NCI-H1417 treated with DMSO at 0.1 percent for 48 hours (cell line): ENCODE measurements at regions not wholly inside any gene's neighbourhood (a gene's known extent, or its start where the extent isn't known, plus 50 kb on each side); places are given as distances from the start of the nearest gene placed in this dataset.
"Not testable (repeated sequence)": the region's sequence is repeated elsewhere in the genome, so short reads cannot be mapped to it uniquely, and the experiment has no call there.

ENCODE experiments used
- DNase-seq: peaks from one replicate; lab custom pipeline; 2025; lab: John Stamatoyannopoulos, UW

DNA sequence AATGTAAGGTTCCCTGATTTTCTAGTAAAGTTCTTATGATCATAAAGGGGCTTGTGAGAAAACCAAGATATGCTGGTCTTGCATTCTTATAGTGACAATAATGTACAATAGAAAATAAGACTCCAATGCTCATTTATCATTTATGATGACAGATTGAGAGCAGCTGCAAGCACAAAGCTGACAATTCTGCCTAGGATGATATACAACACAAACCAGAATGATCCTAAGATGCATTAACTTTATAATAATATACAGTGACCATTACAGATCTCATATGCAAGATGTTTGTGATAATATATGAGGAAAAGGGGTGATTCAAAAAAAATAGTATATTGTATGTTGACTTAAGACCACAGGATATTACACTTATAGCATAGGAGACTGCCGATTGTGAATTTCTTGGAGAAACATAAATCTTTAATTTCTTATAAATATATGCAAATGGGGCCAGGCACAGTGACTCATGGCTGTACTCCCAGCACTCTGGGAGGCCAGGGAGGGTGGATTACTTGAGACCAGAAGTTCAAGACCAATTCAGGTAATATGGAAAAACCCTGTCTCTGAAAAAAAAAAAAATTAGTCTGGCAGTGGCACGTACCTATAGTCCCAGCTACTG lies 387.0 kb downstream of the ZBBX start:
- no peak for DNase-seq

DNA sequence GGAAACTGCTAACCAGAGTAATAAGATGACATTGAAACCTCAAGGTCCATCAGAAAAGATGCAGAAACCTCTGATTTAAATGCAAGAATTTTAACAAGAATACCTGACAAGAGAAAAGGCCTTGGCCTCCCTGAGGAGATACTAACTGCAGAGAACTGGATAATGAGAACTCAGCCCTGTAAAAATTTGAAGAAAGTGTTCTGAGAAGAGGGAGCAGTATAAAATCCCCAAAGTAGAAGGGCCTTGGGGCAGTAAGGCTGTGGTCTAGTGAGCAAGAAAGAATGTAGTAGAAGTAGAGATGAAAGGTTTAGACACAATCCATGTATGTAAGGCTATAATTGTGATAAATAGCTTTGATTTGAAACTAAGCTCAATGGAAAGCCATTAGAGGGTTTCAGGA lies 394.1 kb downstream of the ZBBX start:
- no peak for DNase-seq

DNA sequence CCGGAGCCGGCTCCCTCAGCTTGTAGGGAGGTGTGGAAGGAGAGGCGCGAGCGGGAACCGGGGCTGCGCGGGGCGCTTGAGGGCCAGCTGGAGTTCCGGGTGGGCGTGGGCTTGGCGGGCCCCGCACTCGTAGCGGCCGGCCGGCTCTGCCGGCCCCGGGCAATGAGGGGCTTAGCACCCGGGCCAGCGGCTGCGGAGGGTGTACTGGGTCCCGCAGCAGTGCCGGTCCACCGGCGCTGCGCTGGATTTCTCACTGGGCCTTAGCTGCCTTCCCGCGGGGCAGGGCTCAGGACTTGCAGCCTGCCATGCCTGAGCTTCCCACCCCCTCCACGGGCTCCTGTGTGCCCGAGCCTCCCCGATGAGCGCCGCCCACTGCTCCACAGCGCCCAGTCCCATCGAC lies 404.3 kb downstream of the ZBBX start:
- DNase-seq = not testable (repeated sequence)

DNA sequence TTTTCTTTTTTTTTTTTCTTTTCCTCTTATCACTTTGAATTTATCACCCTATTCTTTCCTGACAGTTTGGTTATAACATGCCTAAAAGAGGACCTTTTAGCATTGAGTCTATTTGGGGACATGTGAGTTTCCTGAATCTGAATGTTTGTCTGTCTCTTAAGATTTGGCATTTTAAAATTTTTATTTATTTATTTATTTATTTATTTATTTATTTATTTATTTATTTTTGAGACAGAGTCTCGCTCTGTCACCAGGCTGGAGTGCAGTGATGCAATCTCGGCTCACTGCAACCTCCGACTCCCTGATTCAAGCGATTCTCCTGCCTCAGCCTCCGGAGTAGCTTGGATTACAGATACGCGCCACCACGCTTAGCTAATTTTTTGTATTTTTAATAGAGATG lies 412.4 kb downstream of the ZBBX start:
- not testable (repeated sequence) for DNase-seq

DNA sequence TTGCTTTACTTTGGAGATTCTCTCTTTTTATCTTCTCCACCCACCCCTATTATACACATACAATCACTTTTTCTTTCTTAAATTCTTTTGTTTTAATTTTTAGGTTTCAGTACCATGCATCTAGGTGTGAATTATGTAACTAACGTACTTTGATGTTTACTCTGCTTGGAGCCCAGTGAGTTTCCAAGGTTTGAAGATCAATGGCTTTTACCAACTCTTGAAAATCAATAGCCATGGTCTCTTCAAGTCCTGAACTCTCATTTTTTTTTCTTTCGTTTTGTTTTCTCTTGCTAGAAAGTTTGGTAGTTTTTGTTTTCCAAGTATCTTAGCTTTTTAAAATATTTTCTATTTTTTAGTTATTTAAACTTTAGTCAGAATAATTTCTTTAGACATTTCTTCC lies 417.2 kb downstream of the ZBBX start:
- no peak for DNase-seq

DNA sequence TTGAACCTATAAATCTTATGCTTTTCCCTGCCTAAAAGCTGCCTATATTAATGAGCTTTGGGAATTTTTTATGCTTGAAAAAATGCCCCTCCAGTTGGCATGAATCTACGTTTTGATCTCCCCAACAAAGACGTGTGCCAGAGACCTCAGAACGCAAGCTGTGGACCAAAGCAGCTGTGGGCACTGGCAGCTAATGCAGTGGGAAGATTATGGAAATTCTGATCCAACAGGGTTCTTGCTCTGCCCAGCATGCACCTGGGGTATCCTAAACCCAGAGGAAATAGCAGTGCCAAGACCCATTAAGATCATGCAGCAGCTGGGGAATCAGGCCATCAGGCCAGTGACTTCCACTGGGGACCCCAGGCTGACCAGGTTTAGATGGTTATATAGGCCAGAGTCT lies 423.0 kb downstream of the ZBBX start:
- DNase-seq = no peak

DNA sequence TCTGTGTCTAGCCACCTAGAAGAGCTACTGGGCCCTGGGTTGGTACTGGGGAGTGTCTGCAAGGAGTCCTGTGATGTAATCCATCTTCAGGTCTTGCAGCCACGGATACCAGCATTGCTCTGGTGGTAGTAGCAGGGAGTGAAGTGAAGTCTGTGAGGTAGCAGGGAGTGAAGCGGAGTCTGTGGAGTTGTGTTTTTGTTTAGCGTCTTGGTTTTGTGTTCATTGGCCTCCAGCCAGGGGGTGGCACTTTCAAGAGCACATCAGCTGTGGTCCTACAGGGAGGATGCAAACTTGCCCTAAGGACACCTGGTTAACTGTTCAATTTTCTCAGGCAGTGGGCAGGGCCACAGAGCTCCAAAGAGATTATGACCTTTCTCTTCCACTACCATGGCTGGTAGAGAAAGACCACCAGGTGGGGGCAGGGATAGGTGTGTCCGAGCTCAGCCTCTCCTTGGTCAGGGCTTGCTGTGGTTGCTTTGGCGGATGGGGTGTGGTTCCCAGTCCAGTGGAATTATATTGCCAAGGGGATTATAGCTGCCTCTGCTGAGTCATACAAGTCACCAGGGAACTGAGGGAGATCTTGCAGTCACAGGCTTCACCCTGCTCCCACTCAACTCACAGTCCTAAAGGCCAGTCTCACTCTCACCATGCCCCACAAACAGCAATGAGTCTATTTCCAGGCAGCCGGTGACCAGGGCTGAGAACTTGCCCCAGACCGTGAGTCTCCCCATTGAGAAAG lies 424.7 kb downstream of the ZBBX start:
- DNase-seq = no peak

DNA sequence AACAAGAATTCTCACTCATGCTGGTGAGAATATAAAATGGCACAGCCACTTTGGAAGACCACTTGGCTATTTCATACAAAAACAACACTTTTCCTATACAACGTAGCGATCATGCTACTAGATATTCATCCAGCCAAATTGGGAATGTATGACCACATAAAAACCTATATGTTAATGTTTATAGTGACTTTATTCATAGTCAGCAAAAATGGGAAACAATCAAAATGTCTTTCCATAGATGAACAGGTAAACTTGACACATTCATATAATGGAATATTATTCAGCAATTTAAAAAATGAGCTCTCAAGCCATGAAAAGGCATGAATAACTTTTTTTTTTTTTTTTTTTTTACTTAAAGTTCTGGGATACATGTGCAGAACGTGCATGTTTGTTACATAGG lies 445.2 kb downstream of the ZBBX start:
- no peak for DNase-seq

DNA sequence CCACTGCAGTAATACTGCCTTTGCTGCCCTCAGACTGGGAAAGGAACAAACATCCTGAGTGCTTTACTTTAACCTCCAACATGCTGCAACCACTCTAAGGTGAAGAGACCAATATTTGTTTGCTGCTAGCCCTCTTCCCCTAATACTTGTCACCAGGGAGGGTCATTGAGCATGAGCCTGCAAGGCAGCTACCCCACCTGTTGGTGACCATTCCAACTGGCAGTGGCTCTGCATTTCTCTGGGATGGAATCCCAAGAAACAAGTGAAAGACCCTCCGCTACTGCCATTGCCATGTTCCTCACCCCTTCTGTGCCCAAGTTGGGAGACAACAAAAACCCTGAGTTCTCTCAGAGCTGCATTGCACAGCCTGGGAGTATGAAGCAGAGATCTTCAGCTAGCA lies 462.7 kb downstream of the ZBBX start:
- DNase-seq = no peak

DNA sequence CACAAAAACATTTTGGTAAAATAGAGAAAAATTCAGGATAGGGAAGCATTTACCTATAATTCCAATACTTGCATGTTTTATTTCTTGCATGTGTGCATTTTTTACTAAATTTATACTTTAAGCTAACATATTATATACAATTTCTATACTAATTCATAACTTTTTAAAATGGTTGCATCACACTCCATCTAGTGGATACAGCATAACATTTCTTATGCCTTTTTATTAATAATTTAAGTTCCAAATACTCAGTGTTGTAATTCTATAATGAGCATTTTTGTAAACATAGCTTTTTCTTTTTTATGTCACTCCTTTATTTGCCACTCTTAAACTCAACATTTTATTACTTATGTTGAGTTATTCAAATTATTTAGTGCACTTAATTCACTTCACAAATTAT lies 477.7 kb downstream of the ZBBX start:
- DNase-seq = no peak

DNA sequence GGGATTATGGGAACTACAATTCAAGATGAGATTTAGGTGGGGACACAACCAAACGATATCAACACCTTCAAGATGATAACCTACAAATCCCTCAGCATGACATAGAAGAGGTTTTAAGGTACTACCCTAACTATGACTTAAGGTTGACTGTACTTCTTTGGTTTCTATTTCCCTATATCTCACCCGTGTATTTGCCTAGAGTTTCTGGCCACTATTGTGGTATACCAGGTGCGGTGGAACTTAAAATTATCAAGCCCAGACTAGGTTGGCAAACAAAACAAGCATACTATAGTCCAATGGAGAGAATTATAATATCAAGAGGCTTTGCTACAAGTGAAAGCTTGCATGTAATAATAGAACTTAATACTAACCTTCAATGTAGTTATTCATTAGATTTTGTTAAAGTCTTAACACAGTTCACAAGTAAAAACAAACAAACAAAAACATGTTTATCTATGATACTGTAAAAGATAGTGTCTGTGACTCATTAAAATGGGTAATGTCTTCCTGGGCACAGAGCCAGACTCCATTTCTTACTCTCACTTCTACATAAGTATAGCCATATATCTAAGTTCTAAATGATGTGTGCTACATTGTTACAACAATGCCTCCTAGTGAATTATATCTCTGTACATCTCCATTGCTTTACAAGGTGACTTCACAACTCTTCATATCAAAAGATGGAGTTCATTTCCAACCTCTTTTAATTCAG lies 479.1 kb downstream of the ZBBX start:
- no peak for DNase-seq

DNA sequence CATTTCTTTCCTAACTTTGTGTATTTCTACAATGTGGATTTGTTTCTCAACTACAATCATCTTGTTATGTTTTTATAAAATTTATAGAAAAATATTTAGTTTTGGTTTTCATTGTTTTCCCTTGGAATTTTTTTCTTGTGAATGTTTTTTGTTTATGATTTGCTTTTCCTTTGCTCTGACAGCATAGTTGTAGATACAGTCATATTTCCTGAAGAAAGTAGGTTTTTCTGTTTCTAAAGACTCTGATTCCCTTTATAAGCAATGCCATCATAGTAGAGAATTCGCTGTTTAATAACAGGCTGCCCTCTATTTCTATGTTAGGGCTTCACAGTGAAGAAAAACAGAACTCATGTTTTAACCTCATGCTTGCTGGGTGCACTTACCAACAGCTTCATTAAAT lies 482.3 kb downstream of the ZBBX start:
- no peak for DNase-seq

DNA sequence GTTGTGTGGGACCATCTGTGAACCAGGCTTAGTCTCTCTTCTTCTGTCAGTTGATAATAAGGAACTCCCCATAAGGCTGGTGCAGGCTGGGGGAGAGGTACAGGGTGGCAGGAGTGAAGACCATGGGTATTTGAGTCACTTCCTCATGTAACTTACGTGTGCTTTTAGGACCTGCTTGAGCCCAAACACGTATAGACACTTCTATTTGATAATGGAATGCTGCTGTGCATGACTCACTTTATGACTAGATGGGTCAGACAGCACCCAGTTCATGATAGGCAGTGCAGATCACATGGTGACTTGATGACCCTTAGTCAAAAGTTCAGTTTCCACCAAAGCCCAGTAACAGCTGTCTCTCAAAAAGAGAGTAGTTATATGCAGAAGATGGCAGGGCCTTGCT lies 490.9 kb downstream of the ZBBX start:
- no peak for DNase-seq

DNA sequence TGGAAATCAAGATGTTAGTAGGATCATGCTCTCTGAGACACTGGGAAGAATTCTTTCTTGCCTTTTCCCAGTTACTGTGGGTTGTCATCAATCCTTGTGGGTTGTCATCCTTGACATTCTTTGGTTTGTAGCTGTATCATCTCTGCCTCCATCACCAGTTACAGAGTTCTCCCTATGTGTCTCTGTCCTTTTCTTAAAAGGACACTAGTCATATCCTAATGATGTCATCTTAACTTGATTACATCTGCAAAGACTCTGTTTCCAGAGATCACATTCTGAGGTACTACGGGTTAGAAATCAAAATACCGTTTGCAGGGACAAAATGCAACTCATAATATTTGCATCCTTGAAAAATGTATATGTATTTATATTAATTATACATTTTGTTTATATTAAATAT lies 500.4 kb downstream of the ZBBX start:
- no peak for DNase-seq

DNA sequence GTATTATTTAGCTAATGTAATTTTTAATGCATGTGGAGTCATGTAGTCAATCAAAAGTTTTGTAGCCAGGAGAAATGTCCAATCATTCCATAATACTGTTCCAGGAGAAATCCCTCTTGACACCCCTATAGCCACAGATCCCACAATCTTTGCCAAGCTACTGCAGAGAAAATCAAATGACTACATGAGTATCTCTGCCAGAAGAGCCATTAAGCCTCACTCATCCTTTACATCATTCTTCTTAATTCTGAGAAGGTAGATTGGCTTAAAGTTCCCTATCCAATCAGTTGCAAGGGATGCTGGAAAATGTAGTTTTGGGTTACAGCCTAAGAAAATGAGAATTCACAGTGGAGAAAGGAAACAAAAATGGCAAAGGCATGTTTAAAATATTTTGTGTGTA lies 502.1 kb downstream of the ZBBX start:
- DNase-seq = no peak

DNA sequence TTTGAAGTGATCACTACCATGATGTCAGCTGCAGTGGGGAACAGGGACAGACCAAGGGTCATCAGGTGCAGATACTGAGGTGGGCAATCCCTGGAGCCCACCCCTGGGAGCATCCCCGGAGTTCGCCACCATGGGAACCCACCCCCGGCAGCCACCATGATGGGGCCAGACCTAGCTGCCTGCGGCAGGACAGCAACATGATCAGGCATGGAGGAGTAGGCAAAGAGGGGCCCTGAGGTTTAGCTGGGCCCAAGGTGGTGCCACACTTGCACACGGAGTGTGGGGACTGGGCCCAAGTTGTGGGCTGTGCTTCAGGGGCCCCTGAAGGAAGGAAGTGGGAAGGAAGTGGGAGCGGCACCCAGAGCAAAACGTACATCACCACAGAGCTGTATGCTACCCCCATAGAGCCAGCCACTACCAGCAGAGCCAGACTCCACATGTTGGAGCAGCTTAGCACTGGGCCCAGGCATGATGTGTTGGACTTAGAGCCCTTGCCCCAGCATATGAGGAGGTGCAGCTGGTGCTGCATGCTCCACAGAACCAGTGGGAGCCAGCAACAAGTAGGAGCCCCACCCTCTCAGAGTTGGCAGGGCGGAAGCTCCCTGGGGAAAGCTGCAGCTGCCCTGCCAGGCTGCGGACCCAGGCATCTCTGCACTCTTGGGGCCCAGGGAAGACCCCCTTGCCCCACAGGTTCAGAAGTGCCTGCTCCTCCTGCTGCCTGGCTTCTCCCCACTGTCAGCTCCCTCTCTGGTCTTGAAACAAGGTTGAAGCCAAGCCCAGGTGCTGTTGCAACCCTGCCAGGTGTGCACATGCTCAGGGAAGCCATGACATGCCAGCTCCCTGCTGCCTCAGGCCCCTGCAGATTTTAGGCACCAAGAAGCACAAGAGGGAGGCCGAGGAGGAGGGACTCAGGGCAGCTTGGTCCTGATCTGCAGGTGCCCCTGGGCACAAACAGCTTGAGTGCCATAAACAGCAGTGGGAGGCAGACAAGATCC lies 515.3 kb downstream of the ZBBX start:
- no peak for DNase-seq

DNA sequence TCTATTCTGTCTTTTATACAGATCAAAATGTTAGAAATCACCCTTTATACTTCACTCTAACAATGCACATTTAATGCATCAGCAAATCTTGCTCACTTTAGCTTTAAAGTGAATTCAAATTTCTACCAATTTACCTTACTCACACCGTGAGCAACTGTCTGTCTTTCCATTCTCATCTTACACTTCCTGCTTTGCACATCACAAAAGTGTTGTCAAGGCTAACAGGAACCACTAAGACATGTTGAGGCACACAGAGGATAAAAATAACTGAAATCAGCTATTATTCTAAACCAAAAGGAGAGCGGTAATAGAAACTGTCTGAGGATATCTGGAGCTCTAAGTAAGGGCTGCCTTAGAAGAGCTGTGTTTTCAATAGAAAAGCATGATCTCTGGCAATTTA lies 519.9 kb downstream of the ZBBX start:
- no peak for DNase-seq

DNA sequence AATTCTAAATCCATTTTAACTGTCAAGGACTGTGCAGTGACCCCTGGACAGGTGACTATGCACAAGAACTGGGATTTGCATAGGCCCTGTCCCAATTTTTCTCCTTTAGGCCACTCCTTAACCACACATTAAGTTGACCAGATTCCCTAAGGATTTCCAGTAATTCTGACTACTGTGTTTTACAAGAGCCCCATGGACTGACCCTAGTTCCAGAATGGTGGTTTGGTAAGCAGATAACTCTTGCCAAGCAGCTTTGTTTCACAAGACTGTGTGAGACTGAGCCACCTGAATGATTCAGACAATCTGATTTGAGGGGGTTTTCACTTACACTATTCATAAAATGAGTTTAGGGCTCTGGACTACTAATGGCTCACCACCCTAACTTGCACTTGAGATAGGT lies 535.8 kb downstream of the ZBBX start:
- no peak for DNase-seq

DNA sequence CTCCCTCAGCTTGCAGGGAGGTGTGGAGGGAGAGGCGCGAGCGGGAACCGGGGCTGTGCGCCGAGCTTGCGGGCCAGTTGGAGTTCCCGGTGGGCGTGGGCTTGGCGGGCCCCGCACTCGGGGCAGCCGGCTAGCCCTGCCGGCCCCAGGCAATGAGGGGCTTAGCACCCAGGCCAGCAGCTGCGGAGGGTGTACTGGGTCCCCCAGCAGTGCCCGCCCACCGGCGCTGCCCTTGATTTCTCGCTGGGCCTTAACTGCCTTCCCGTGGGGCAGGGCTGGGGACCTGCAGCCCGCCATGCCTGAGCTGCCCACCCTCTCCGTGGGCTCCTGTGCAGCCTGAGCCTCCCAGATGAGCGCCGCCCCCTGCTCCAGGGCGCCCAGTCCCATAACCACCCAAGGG lies 537.3 kb downstream of the ZBBX start:
- DNase-seq = not testable (repeated sequence)

DNA sequence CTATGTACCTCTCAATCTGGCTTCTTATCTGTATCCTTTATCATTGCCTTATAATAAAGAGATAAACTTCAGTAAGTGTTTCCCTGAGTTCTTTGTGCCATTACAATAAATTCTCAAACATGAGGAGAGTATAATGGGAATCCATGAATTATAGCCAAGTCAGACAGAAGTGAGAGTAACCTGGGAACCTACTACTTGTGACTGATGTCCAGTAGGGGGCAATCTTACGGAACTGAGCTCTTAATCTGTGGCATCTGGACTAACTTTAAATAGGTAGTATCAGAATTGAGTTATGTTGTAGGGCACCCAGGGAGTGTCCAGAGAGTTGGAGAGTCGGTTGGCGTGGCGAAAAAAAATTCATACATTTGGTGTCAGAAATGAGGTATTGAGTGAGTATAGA lies 542.6 kb downstream of the ZBBX start:
- DNase-seq = no peak

DNA sequence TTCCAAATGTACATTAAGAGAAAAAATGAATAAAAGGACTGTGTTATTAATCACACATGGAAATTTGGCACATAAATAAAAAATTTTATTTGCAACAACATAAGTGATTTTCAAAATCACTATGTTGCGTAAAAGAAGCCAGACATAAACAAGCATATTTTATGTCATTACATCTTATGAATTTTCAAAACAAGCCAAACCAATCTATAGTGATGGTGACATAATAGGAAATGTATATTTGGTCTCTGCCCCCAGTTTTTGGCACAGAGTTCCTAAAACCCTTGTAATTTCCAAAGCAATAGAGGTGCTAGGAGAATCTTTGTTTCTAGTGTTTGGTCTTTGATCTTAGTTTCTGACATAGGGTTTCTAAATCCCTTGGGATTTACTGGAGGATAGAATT lies 543.3 kb downstream of the ZBBX start:
- no peak for DNase-seq

DNA sequence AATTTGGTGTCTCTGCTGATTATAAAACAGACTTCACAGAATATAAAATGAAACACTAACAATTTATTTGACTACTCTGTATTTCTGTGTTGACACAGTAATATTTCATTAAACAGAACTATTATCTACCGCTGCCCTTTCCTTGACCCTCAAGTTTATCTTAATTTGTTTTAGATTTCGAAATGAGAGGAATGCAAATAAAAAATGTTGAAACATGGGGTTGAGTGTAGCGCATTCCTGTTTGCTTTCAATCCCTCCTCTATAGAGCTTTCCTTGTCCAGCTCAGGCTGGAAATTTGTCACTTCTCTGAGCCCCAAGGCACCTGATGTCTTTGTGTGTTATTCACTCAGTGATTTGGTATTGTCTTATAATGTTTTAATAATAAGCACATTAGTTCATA lies 550.2 kb downstream of the ZBBX start:
- DNase-seq = peak; percentile 87
